HCT116 (cell line): ENCODE measurements at regions not wholly inside any gene's neighbourhood (a gene's known extent, or its start where the extent isn't known, plus 50 kb on each side); places are given as distances from the start of the nearest gene placed in this dataset.

Experiments used
- ATAC-seq: fragments of 200-7000 bp; cut with Tn5 transposase; 2 replicates; pipeline ENCODE4 v1.9.1; 2020; ENCODE audit warnings: mild to moderate bottlenecking, moderate library complexity
- BruUV-seq: library from RNA; stranded (reverse); fragments of 400-500 nt; replicated peaks from 2 replicates; lab custom pipeline; 2021; lab: Mats Ljungman, UMichigan
- CTCF ChIA-PET: fragments of 300-600 bp; sonication (Branson Sonifier 250); formaldehyde crosslinking; loops from one replicate; lab custom pipeline; 2021; ENCODE audit warnings: antibody characterized with exemption; lab: Charles Lee
- POLR2A ChIA-PET: fragments of 300-600, 350-600 bp; sonication (Branson Sonifier 250); formaldehyde crosslinking; loops from one replicate; lab custom pipeline; 2021; ENCODE audit warnings: antibody characterized with exemption; lab: Charles Lee
- RAD21 ChIA-PET, 2 experiments: fragments of 300-600 bp; sonication (Branson Sonifier 250); formaldehyde crosslinking; loops; one replicate each; lab custom pipeline; 2023; ENCODE audit warnings: low total read pairs in 2 of 2; ENCODE audit not compliant: uncharacterized antibody in 2 of 2, unreplicated experiment in 2 of 2, low non-redundant PET in 1 of 2; lab: Charles Lee
- DNase-seq: peaks from one replicate; pipeline ENCODE4 v3.0.0-alpha.2; 2010; ENCODE audit warnings: low read depth, low spot score
- H2AFZ ChIP-seq: fragments of 200-600 bp; shearing (Covaris generic), sonication (generic); 2 replicates; pipeline ENCODE4 v1.6.1; 2017; ENCODE audit warnings: low read depth, mixed run types, mixed read lengths, antibody characterized with exemption, low read length; ENCODE audit not compliant: poor library complexity, severe bottlenecking
- H3K27ac ChIP-seq: 2 replicates; pipeline ENCODE4 v1.5.1; 2012; ENCODE audit warnings: low read depth, low read length
- H3K27me3 ChIP-seq: fragments of 200-600 bp; sonication (generic); 2 replicates; pipeline ENCODE4 v1.6.1; 2016; ENCODE audit warnings: mixed run types, low read length, mixed read lengths; ENCODE audit not compliant: insufficient read depth
- H3K36me3 ChIP-seq, 2 experiments: fragments of 200-500 bp in 1 of 2; fragments of 200-600 bp in 1 of 2; sonication (Bioruptor generic) in 1 of 2; sonication (generic) in 1 of 2; 2 replicates each; pipeline versions ENCODE4 v1.5.1 to v1.6.1; 2014 to 2016; ENCODE audit warnings: low read length in 2 of 2, inconsistent platforms in 1 of 2, mixed read lengths in 1 of 2, mixed run types in 1 of 2; ENCODE audit not compliant: insufficient read depth in 2 of 2, control insufficient read depth in 1 of 2
- H3K4me1 ChIP-seq, 2 experiments: fragments of 200-600 bp in 1 of 2; sonication (generic) in 1 of 2; 2 replicates each; pipeline versions ENCODE4 v1.5.1 to v1.6.1; 2012 to 2017; ENCODE audit warnings: low read length in 2 of 2, inconsistent platforms in 1 of 2, mild to moderate bottlenecking in 1 of 2, mixed read lengths in 1 of 2, mixed run types in 1 of 2, moderate library complexity in 1 of 2; ENCODE audit not compliant: insufficient read depth in 2 of 2, control insufficient read depth in 1 of 2
- H3K4me2 ChIP-seq: fragments of 200-600 bp; sonication (generic); 2 replicates; pipeline ENCODE4 v1.6.1; 2017; ENCODE audit warnings: mixed run types, low read length, mixed read lengths
- H3K4me3 ChIP-seq, 2 experiments: fragments of 200-600 bp in 1 of 2; sonication (generic) in 1 of 2; replicated peaks in 1 of 2; 2 replicates each; pipeline ENCODE4 v1.5.1; 2011 to 2016; ENCODE audit warnings: low read length in 2 of 2, control low read depth in 1 of 2, low read depth in 1 of 2, mild to moderate bottlenecking in 1 of 2, mixed read lengths in 1 of 2, mixed run types in 1 of 2
- H3K79me2 ChIP-seq: fragments of 200-600 bp; sonication (generic); 2 replicates; pipeline ENCODE4 v1.6.1; 2017; ENCODE audit warnings: mild to moderate bottlenecking, mixed run types, low read length, moderate library complexity, mixed read lengths; ENCODE audit not compliant: insufficient read depth
- H3K9ac ChIP-seq: fragments of 200-600 bp; sonication (generic); 2 replicates; pipeline ENCODE4 v1.6.1; 2016; ENCODE audit warnings: low read length, mixed read lengths
- H3K9me2 ChIP-seq: fragments of 200-600 bp; sonication (generic), shearing (Covaris generic); 2 replicates; pipeline ENCODE4 v1.6.1; 2017; ENCODE audit warnings: mixed run types, mild to moderate bottlenecking, moderate library complexity; ENCODE audit not compliant: insufficient read depth
- H3K9me3 ChIP-seq, 2 experiments: fragments of 200-500 bp in 1 of 2; fragments of 200-600 bp in 1 of 2; sonication (Bioruptor generic) in 1 of 2; sonication (generic) in 1 of 2; 2 replicates each; pipeline ENCODE4 v1.6.1; 2014 to 2017; ENCODE audit warnings: low read length in 2 of 2, mixed read lengths in 2 of 2, inconsistent platforms in 1 of 2, low read depth in 1 of 2, mild to moderate bottlenecking in 1 of 2, mixed run types in 1 of 2, moderate library complexity in 1 of 2; ENCODE audit not compliant: control insufficient read depth in 1 of 2, insufficient read depth in 1 of 2
- H4K20me1 ChIP-seq: fragments of 200-600 bp; sonication (generic), shearing (Covaris generic); 2 replicates; pipeline ENCODE4 v1.6.1; 2017; ENCODE audit warnings: mixed run types, mild to moderate bottlenecking, moderate library complexity; ENCODE audit not compliant: insufficient read depth
- CBX3 ChIP-seq: IDR thresholded peaks from 2 replicates; pipeline ENCODE4 v1.6.1; 2012; ENCODE audit warnings: low read depth
- EZH2 ChIP-seq: fragments of 200-600 bp; sonication (generic); IDR thresholded peaks from 2 replicates; pipeline ENCODE4 v1.6.1; 2017; ENCODE audit warnings: antibody characterized with exemption, mixed run types
- JUND ChIP-seq: IDR thresholded peaks from 2 replicates; pipeline ENCODE4 v1.6.1; 2012
- POLR2A ChIP-seq: IDR thresholded peaks from 2 replicates; pipeline ENCODE4 v1.7.0; 2011; ENCODE audit warnings: borderline replicate concordance; ENCODE audit not compliant: insufficient read depth, insufficient read length; ENCODE audit errors: extremely low read depth
- POLR2AphosphoS5 ChIP-seq: IDR thresholded peaks from 2 replicates; pipeline ENCODE4 v1.6.1; 2011; ENCODE audit warnings: mild to moderate bottlenecking, low read depth, low read length, moderate library complexity
- RAD21 ChIP-seq: IDR thresholded peaks from 2 replicates; pipeline ENCODE4 v1.6.1; 2012; ENCODE audit warnings: low read depth, mild to moderate bottlenecking
- SIN3A ChIP-seq: IDR thresholded peaks from 2 replicates; pipeline ENCODE4 v1.6.1; 2012; ENCODE audit warnings: low read depth
- SP1 ChIP-seq: IDR thresholded peaks from 2 replicates; pipeline ENCODE4 v1.6.1; 2012; ENCODE audit warnings: low read depth
- SRF ChIP-seq: IDR thresholded peaks from 2 replicates; pipeline ENCODE4 v1.6.1; 2012; ENCODE audit warnings: low read depth
- ZFX ChIP-seq: fragments of 450-650 bp; IDR thresholded peaks from 2 replicates; pipeline ENCODE4 v1.6.1; 2017
- ZNF274 ChIP-seq: fragments of 200-500 bp; sonication (Bioruptor generic); IDR thresholded peaks from 2 replicates; pipeline ENCODE4 v1.6.1; 2014; ENCODE audit warnings: mild to moderate bottlenecking, low read depth, low read length, inconsistent platforms
- intact Hi-C: fragments of 100-400 bp; cut with micrococcal nuclease; formaldehyde crosslinking; loops from 2 replicates; pipeline ENCODE4 v1.10.0; 2022
- TF ChIP-seq, protein P1 (sequence below): IDR thresholded peaks from 2 replicates; pipeline ENCODE4 v1.6.1; 2012; ENCODE audit warnings: low read depth

- Histone ChIP-seq H3K27ac (no peak overlapping the region), H3K36me3 (no peaks in the 10 kb centered on the region), H3K9me3 (no peaks in the 10 kb centered on the region), H3K27me3 (no peaks in the 10 kb centered on the region), H3K79me2 (no peaks in the 10 kb centered on the region), H3K9ac (no peak overlapping the region), H4K20me1 (no peaks in the 10 kb centered on the region), H3K4me3 (no peak overlapping the region), H2AFZ (no peak overlapping the region), H3K4me2 (no peak overlapping the region), H3K9me2 (no peaks in the 10 kb centered on the region), H3K4me1 (no peaks in the 10 kb centered on the region)
- TF ChIP-seq RAD21 = no peak
- TF ChIP-seq SP1 = no peak
- TF ChIP-seq JUND = no peak
- no peak for TF ChIP-seq CBX3
- no peak for TF ChIP-seq EZH2
- TF ChIP-seq SRF = no peak
- no peak for TF ChIP-seq POLR2AphosphoS5
- no peak for TF ChIP-seq SIN3A
- no peak for TF ChIP-seq ZFX
- TF ChIP-seq ZNF274 = no peak
- TF ChIP-seq POLR2A = no peak
- TF ChIP-seq, protein P1, sequence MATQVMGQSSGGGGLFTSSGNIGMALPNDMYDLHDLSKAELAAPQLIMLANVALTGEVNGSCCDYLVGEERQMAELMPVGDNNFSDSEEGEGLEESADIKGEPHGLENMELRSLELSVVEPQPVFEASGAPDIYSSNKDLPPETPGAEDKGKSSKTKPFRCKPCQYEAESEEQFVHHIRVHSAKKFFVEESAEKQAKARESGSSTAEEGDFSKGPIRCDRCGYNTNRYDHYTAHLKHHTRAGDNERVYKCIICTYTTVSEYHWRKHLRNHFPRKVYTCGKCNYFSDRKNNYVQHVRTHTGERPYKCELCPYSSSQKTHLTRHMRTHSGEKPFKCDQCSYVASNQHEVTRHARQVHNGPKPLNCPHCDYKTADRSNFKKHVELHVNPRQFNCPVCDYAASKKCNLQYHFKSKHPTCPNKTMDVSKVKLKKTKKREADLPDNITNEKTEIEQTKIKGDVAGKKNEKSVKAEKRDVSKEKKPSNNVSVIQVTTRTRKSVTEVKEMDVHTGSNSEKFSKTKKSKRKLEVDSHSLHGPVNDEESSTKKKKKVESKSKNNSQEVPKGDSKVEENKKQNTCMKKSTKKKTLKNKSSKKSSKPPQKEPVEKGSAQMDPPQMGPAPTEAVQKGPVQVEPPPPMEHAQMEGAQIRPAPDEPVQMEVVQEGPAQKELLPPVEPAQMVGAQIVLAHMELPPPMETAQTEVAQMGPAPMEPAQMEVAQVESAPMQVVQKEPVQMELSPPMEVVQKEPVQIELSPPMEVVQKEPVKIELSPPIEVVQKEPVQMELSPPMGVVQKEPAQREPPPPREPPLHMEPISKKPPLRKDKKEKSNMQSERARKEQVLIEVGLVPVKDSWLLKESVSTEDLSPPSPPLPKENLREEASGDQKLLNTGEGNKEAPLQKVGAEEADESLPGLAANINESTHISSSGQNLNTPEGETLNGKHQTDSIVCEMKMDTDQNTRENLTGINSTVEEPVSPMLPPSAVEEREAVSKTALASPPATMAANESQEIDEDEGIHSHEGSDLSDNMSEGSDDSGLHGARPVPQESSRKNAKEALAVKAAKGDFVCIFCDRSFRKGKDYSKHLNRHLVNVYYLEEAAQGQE = no peak
- intact Hi-C loops = loop anchor here (10.0 kb wide), 2 partner anchors 294 to 1204 kb away; no protein-coding TSS in a partner anchor
- DNase-seq = no peak
- ChIA-PET CTCF (no interaction called here), RAD21 (no interaction called here), POLR2A (no interaction called here)
- ATAC-seq = no peak
- no TSS peak for BruUV-seq
Observed at GRCh38 chr10:3460420-3461128, 288.0 kb upstream of the PITRM1 start.
